Naive thymus-derived CD4-positive, alpha-beta T cell (primary cell): ENCODE measurements at regions not wholly inside any gene's neighbourhood (a gene's known extent, or its start where the extent isn't known, plus 50 kb on each side); places are given as distances from the start of the nearest gene placed in this dataset.
"Not testable (repeated sequence)": the region's sequence is repeated elsewhere in the genome, so short reads cannot be mapped to it uniquely, and the experiment has no call there.

Experiments used
- ATAC-seq: fragments of 150-1000 bp; cut with Tn5 transposase; 2 replicates; pipeline ENCODE4 v1.10.0; 2021; ENCODE audit warnings: mild to moderate bottlenecking, moderate library complexity
- CTCF ChIA-PET: fragments of 350-600 bp; sonication (Branson Sonifier 250); formaldehyde crosslinking; loops from one replicate; lab custom pipeline; 2021; ENCODE audit warnings: antibody characterized with exemption; lab: Charles Lee
- POLR2A ChIA-PET: fragments of 350-600 bp; sonication (Branson Sonifier 250); formaldehyde crosslinking; loops from one replicate; lab custom pipeline; 2021; ENCODE audit warnings: antibody characterized with exemption, inconsistent platforms; lab: Charles Lee
- DNase-seq, 9 donors: peaks; one replicate each; pipeline versions ENCODE4 v3.0.0 to v3.0.0-alpha.2; 2020 to 2022; ENCODE audit warnings: mixed read lengths in 1 of 9
- H3K27ac ChIP-seq: one replicate; pipeline ENCODE4 v1.7.0; 2013; ENCODE audit warnings: mild to moderate bottlenecking, low read depth, low read length, moderate library complexity
- H3K27me3 ChIP-seq, 2 donors: one replicate each; pipeline ENCODE4 v1.7.0; 2013; ENCODE audit warnings: low read length in 2 of 2, mild to moderate bottlenecking in 2 of 2, moderate library complexity in 2 of 2; ENCODE audit not compliant: control insufficient read depth in 2 of 2, insufficient read depth in 2 of 2
- H3K36me3 ChIP-seq, 3 experiments: 1 replicate in 2 of 3; 2 replicates in 1 of 3; pipeline ENCODE4 v1.7.0; 2013; ENCODE audit warnings: low read length in 3 of 3, mild to moderate bottlenecking in 3 of 3, moderate library complexity in 1 of 3; ENCODE audit not compliant: insufficient read depth in 3 of 3, control insufficient read depth in 2 of 3
- H3K4me1 ChIP-seq, 2 donors: one replicate each; pipeline ENCODE4 v1.7.0; 2013; ENCODE audit warnings: low read length in 2 of 2, mild to moderate bottlenecking in 2 of 2, moderate library complexity in 1 of 2; ENCODE audit not compliant: control insufficient read depth in 2 of 2, insufficient read depth in 2 of 2
- H3K4me3 ChIP-seq: 2 replicates; pipeline ENCODE4 v1.7.0; 2013; ENCODE audit warnings: mild to moderate bottlenecking, low read length
- H3K9me3 ChIP-seq, 3 experiments: 1 replicate in 2 of 3; 2 replicates in 1 of 3; pipeline ENCODE4 v1.7.0; 2013; ENCODE audit warnings: low read length in 3 of 3; ENCODE audit not compliant: control insufficient read depth in 2 of 3
- H3K27ac Mint-ChIP-seq, 9 donors: one replicate each; pipeline ENCODE4 v1.8.0; 2020 to 2022; ENCODE audit warnings: mixed read lengths in 9 of 9, mild to moderate bottlenecking in 8 of 9, moderate library complexity in 5 of 9, inconsistent platforms in 2 of 9
- H3K27me3 Mint-ChIP-seq, 5 donors: one replicate each; pipeline ENCODE4 v1.8.0; 2021 to 2022; ENCODE audit warnings: mixed read lengths in 5 of 5, mild to moderate bottlenecking in 1 of 5
- H3K36me3 Mint-ChIP-seq, 5 donors: one replicate each; pipeline ENCODE4 v1.8.0; 2020 to 2022; ENCODE audit warnings: mixed read lengths in 5 of 5, mild to moderate bottlenecking in 3 of 5, inconsistent platforms in 1 of 5
- H3K4me1 Mint-ChIP-seq, 7 donors: one replicate each; pipeline ENCODE4 v1.8.0; 2020 to 2022; ENCODE audit warnings: mixed read lengths in 7 of 7, mild to moderate bottlenecking in 3 of 7, inconsistent platforms in 1 of 7
- H3K4me3 Mint-ChIP-seq, 10 donors: one replicate each; pipeline ENCODE4 v1.8.0; 2020 to 2022; ENCODE audit warnings: mild to moderate bottlenecking in 10 of 10, mixed read lengths in 10 of 10, moderate library complexity in 6 of 10, inconsistent platforms in 2 of 10
- H3K9me3 Mint-ChIP-seq, 11 donors: one replicate each; pipeline ENCODE4 v1.8.0; 2020 to 2022; ENCODE audit warnings: mixed read lengths in 11 of 11, mild to moderate bottlenecking in 4 of 11, inconsistent platforms in 1 of 11, moderate library complexity in 1 of 11
- intact Hi-C, 2 donors: fragments of 100-400 bp; cut with micrococcal nuclease; formaldehyde crosslinking; loops; one replicate each; pipeline ENCODE4 v1.15.1; 2023

- Mint-ChIP-seq H3K9me3 (peaks cover 0 to 15% (median 6%) of the 10 kb centered on the region in 11 donors), H3K4me3 (no peak overlapping the region), H3K4me1 (no peaks in the 10 kb centered on the region), H3K27ac (no peak overlapping the region), H3K36me3 (no peaks in the 10 kb centered on the region), H3K27me3 (no peaks in the 10 kb centered on the region)
- Histone ChIP-seq H3K27me3 (no peaks in the 10 kb centered on the region), H3K9me3 (no peaks in the 10 kb centered on the region), H3K4me1 (no peaks in the 10 kb centered on the region), H3K4me3 (no peak overlapping the region), H3K36me3 (no peaks in the 10 kb centered on the region), H3K27ac (no peak overlapping the region)
- ChIA-PET POLR2A (no interaction called here), CTCF (no interaction called here)
- no peak for ATAC-seq
- DNase-seq, result no peak
- intact Hi-C loops, result no loop called here
These were observed 431.3 kb downstream of the SPATA31D1 start for GRCh38 chr9:82419696-82420486.

DNA sequence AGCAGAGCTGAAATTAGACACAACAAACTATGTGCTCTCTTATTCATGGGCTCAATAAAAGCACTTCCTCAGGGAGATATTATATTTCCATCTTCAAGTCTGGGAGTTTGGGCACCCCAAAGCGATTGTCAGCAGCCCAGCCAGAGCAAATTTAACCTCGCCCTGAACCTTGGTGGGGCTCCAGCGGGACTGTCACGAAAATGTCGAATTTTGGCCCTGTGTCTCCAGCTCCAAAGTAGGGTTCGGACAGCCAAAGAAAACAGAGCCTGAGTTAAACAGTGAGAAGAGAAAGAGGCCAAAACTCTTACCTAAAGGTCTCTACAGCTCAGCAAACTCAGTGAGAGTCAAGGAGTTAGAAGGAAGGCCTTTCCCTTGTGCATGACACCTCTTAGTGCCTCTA, 432.9 kb downstream of the SPATA31D1 start:
- H3K4me3 Mint-ChIP-seq, result no peak overlapping the region
- no peak overlapping the region for H3K27ac Mint-ChIP-seq
- Histone ChIP-seq H3K4me3 (no peak overlapping the region), H3K9me3 (no peaks in the 10 kb centered on the region), H3K27me3 (no peaks in the 10 kb centered on the region), H3K27ac (no peak overlapping the region), H3K36me3 (no peaks in the 10 kb centered on the region), H3K4me1 (no peaks in the 10 kb centered on the region)
- no peaks in the 10 kb centered on the region for H3K4me1 Mint-ChIP-seq
- DNase-seq (no peak), ATAC-seq (no peak)
- POLR2A ChIA-PET, result no interaction called here
- CTCF ChIA-PET, result no interaction called here
- intact Hi-C loops, result no loop called here
- no peaks in the 10 kb centered on the region for H3K27me3 Mint-ChIP-seq
- peaks cover 0 to 6% (median 3%) of the 10 kb centered on the region in 11 donors for H3K9me3 Mint-ChIP-seq
- no peaks in the 10 kb centered on the region for H3K36me3 Mint-ChIP-seq

GRCh38 chr9:82423700-82424099, 435.1 kb downstream of the SPATA31D1 start:
- H3K27me3 ChIP-seq, result no peaks in the 10 kb centered on the region
- ATAC-seq (no peak), DNase-seq (no peak)
- no peak overlapping the region for H3K4me3 ChIP-seq
- no peak overlapping the region for H3K27ac ChIP-seq
- H3K27ac Mint-ChIP-seq, result no peak overlapping the region
- intact Hi-C loops, result no loop called here
- no peaks in the 10 kb centered on the region for H3K4me1 Mint-ChIP-seq
- no peaks in the 10 kb centered on the region for H3K4me1 ChIP-seq
- H3K4me3 Mint-ChIP-seq, result no peak overlapping the region
- CTCF ChIA-PET, result no interaction called here
- H3K36me3 Mint-ChIP-seq, result no peaks in the 10 kb centered on the region
- H3K36me3 ChIP-seq, result no peaks in the 10 kb centered on the region
- H3K27me3 Mint-ChIP-seq, result no peaks in the 10 kb centered on the region
- POLR2A ChIA-PET, result no interaction called here
- H3K9me3 ChIP-seq, result no peaks in the 10 kb centered on the region
- H3K9me3 Mint-ChIP-seq, result peaks cover 0 to 8% (median 0%) of the 10 kb centered on the region in 11 donors

DNA sequence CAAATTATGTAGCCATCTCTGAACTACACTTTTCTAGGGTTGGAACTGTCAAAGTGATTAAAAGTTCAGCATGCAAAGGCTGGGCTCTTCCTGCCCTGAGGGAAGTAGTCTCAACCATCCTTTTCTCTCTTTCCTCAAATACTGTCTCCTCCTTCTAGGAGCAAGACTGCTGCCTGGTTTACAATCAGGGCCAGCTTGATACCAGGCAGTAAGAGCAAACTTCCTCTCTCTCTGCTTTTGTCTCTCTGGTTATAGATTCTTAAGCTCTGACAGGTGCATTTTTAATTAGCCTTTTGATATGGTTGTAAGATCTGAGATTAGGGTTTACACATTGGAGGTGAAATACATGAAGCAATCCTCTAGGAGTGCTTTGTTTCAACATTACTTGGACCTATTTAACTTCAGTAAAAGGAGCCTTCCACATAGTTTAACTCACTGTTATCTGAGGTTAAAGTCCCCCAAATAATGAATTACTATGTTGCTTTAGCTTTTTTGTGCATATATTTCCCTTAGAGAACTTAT, 436.1 kb downstream of the SPATA31D1 start:
- Mint-ChIP-seq H3K4me1 (no peaks in the 10 kb centered on the region), H3K4me3 (no peak overlapping the region), H3K36me3 (no peaks in the 10 kb centered on the region), H3K9me3 (peaks cover 0 to 8% (median 0%) of the 10 kb centered on the region in 11 donors), H3K27me3 (no peaks in the 10 kb centered on the region), H3K27ac (no peak overlapping the region)
- intact Hi-C loops, result no loop called here
- Histone ChIP-seq H3K4me1 (no peaks in the 10 kb centered on the region), H3K27me3 (no peaks in the 10 kb centered on the region), H3K27ac (no peak overlapping the region), H3K9me3 (no peaks in the 10 kb centered on the region), H3K36me3 (no peaks in the 10 kb centered on the region), H3K4me3 (no peak overlapping the region)
- ChIA-PET POLR2A (no interaction called here), CTCF (no interaction called here)
- no peak for DNase-seq
- ATAC-seq, result no peak

- peaks cover 0 to 21% (median 12%) of the 10 kb centered on the region in 11 donors for H3K9me3 Mint-ChIP-seq
These were observed 442.5 kb downstream of the SPATA31D1 start for GRCh38 chr9:82431121-82431520.

DNA sequence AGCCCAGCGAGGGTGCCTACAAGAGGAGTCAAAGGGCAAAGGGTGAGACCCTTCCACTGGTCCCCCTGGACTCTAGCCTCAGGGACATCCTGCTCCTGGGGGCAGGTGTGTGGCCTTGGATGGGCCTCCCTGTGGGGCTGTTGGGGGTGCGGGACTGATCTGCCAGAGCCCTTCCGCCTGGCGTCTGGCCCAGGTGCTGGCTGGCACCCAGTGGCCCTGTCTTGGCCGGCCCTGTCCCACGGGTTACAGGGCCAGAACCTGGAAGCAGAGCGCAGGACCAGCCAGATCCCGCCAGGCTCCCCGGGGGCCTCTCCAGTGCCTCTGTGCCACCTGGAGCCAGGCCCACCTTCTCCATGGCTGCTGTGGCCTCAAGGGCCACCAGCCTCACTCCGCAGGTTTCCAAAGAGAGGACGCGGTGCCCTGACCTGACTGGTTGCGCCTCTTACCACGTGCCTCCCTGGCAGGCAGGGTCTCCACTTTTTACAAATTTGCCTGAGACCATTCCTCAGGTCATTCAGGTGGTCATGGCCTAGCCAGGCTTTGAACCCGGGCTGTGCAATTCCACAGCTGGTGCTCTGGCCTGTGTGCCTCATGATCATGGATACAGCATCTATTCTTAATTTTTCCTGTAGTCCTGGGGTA, 444.8 kb downstream of the SPATA31D1 start:
- POLR2A ChIA-PET, CTCF ChIA-PET, H3K9me3 ChIP-seq, DNase-seq, intact Hi-C loops, H3K27me3 Mint-ChIP-seq, H3K4me3 Mint-ChIP-seq, H3K27ac Mint-ChIP-seq, H3K4me1 Mint-ChIP-seq, H3K36me3 ChIP-seq, ATAC-seq, H3K27ac ChIP-seq, H3K4me1 ChIP-seq, H3K36me3 Mint-ChIP-seq, H3K4me3 ChIP-seq, H3K27me3 ChIP-seq: not testable (repeated sequence)
- peaks cover 2 to 28% (median 14%) of the 10 kb centered on the region in 11 donors for H3K9me3 Mint-ChIP-seq

More at GRCh38 chr9:82431121-82431520, 442.5 kb downstream of the SPATA31D1 start:
- H3K27me3 Mint-ChIP-seq, result no peaks in the 10 kb centered on the region
- DNase-seq, result no peak
- intact Hi-C loops, result no loop called here
- no peak overlapping the region for H3K27ac ChIP-seq
- H3K4me3 Mint-ChIP-seq, result no peak overlapping the region
- ChIA-PET CTCF (no interaction called here), POLR2A (no interaction called here)
- no peak overlapping the region for H3K4me3 ChIP-seq
- ATAC-seq, result no peak
- no peaks in the 10 kb centered on the region for H3K9me3 ChIP-seq
- H3K36me3 Mint-ChIP-seq, result peaks cover 0 to 6% (median 0%) of the 10 kb centered on the region in 5 donors
- H3K4me1 Mint-ChIP-seq, result no peaks in the 10 kb centered on the region
- H3K27me3 ChIP-seq, result no peaks in the 10 kb centered on the region
- no peaks in the 10 kb centered on the region for H3K4me1 ChIP-seq
- no peaks in the 10 kb centered on the region for H3K36me3 ChIP-seq
- no peak overlapping the region for H3K27ac Mint-ChIP-seq
